GM19438 (cell line): ENCODE measurements at regions not wholly inside any gene's neighbourhood (a gene's known extent, or its start where the extent isn't known, plus 50 kb on each side); places are given as distances from the start of the nearest gene placed in this dataset.

Experiments
- ATAC-seq: cut with Tn5 transposase; IDR thresholded peaks from one replicate; pipeline ENCODE4 v1.9.1; 2021; ENCODE audit warnings: low read depth; ENCODE audit not compliant: unreplicated experiment

GRCh38 chr1:34590211-34590623, 164.6 kb upstream of the GJB5 start:
- no peak for ATAC-seq

- no peak for ATAC-seq
Measured at GRCh38 chr1:34591751-34592629, 162.9 kb upstream of the GJB5 start.

- ATAC-seq, result no peak
Measured at GRCh38 chr1:34597877-34598514, 156.9 kb upstream of the GJB5 start.

GRCh38 chr1:34602907-34603306, 151.9 kb upstream of the GJB5 start:
- ATAC-seq, result no peak

GRCh38 chr1:34603594-34603993, 151.3 kb upstream of the GJB5 start:
- no peak for ATAC-seq

GRCh38 chr1:34606504-34606903, 148.3 kb upstream of the GJB5 start:
- ATAC-seq, result no peak

- ATAC-seq, result no peak
Measured at GRCh38 chr1:34610063-34610462, 144.8 kb upstream of the GJB5 start.

GRCh38 chr1:34611571-34611970, 143.3 kb upstream of the GJB5 start:
- ATAC-seq, result no peak

- ATAC-seq, result no peak
Measured at GRCh38 chr1:34612091-34612827, 142.6 kb upstream of the GJB5 start.

GRCh38 chr1:34617321-34618118, 137.3 kb upstream of the GJB5 start:
- ATAC-seq, result no peak

GRCh38 chr1:34618381-34618780, 136.5 kb upstream of the GJB5 start:
- ATAC-seq, result no peak

GRCh38 chr1:34619256-34619655, 135.6 kb upstream of the GJB5 start:
- no peak for ATAC-seq

- ATAC-seq, result no peak
Measured at GRCh38 chr1:34621916-34622315, 132.9 kb upstream of the GJB5 start.

- no peak for ATAC-seq
Measured at GRCh38 chr1:34625521-34626015, 129.3 kb upstream of the GJB5 start.

GRCh38 chr1:34627465-34628240, 127.2 kb upstream of the GJB5 start:
- ATAC-seq, result no peak

- no peak for ATAC-seq
Measured at GRCh38 chr1:34631126-34631525, 123.7 kb upstream of the GJB5 start.

GRCh38 chr1:34639701-34640100, 115.1 kb upstream of the GJB5 start:
- no peak for ATAC-seq

- no peak for ATAC-seq
Measured at GRCh38 chr1:34640654-34641401, 114.0 kb upstream of the GJB5 start.

GRCh38 chr1:34642679-34643078, 112.2 kb upstream of the GJB5 start:
- no peak for ATAC-seq
